ENCODE measurements at regions not wholly inside any gene's neighbourhood (a gene's known extent, or its start where the extent isn't known, plus 50 kb on each side); places are given as distances from the start of the nearest gene placed in this dataset.
"Not testable (repeated sequence)": the region's sequence is repeated elsewhere in the genome, so short reads cannot be mapped to it uniquely, and the experiment has no call there.

GRCh38 chr4:55028196-55028595 lies 97.2 kb downstream of the KDR start:
- no peak for DNase-seq

- DNase-seq: no peak
These were observed 97.8 kb downstream of the KDR start for GRCh38 chr4:55027596-55027995.

- not testable (repeated sequence) for DNase-seq
These were observed 99.9 kb downstream of the KDR start for GRCh38 chr4:55025456-55025855.

DNA sequence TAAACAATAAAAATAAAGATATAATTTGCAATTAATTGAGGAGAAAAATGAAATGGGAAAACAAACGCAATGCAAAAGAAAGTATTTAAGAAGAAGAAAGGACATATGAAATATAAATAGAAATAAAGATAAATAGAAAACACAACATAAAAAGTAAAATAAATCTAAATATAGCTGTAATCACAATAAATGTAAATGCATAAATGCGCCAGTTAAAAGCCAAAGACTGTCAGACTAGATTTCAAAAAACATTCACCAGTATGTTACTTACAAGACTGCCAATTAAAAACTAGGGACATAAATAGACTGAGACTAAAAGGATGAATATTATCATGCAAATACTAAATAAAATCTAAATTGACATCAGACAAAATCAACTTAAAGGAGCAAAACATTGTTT lies 102.4 kb downstream of the KDR start:
- no peak for DNase-seq

GRCh38 chr4:55021214-55021613 lies 104.2 kb downstream of the KDR start:
- DNase-seq: no peak

- DNase-seq: no peak
These were observed 105.3 kb downstream of the KDR start for GRCh38 chr4:55020131-55020530.

- DNase-seq: no peak
These were observed 106.4 kb downstream of the KDR start for GRCh38 chr4:55018978-55019377.

- no peak for DNase-seq
These were observed 106.9 kb downstream of the KDR start for GRCh38 chr4:55018521-55018920.

GRCh38 chr4:55017406-55017805 lies 108.0 kb downstream of the KDR start:
- DNase-seq: no peak

GRCh38 chr4:55016131-55016530 lies 109.3 kb downstream of the KDR start:
- DNase-seq: no peak

DNA sequence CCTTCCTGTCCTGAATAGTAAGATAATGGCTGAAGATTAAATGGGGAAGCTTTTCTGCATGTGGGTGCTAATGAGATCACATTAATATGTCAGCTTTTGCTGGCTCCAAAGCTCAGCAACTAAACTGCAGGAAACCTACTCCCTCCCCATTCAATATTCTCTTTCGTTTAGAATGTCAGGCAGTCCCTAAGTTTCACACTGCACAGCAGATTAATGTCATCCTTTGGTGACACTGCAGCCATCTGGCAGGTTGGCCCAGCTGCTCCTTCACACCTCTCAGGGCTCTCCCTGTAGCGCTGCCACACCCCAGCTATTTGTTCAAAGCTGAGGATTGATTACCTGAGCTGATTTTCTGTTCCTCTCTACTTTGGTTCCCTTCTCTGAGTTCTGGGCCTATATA lies 110.5 kb downstream of the KDR start:
- DNase-seq: no peak

DNA sequence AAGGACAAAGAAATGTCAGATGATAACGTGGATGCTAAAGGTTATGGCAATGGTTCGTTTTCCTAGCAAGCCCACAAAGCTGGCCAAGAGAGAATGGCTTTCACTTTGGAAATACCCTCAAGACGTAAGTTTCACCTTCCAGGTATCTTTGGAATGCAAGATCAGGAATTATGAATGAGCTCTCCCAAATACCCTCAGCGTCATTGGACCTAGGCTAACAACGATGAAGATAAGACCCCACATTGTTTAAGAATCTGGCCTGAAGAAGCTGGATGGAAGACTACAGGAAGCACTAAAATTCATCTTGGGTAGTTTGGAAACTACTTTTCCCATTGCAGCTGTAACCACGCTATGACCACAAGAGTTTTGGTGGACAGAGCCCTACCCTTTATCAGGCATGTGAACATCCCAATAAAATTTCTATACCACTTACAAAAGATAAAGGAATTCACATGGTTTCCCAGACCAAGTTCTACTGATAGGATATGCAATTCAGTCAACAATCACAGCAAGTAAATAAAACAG lies 111.9 kb downstream of the KDR start:
- DNase-seq: no peak

DNA sequence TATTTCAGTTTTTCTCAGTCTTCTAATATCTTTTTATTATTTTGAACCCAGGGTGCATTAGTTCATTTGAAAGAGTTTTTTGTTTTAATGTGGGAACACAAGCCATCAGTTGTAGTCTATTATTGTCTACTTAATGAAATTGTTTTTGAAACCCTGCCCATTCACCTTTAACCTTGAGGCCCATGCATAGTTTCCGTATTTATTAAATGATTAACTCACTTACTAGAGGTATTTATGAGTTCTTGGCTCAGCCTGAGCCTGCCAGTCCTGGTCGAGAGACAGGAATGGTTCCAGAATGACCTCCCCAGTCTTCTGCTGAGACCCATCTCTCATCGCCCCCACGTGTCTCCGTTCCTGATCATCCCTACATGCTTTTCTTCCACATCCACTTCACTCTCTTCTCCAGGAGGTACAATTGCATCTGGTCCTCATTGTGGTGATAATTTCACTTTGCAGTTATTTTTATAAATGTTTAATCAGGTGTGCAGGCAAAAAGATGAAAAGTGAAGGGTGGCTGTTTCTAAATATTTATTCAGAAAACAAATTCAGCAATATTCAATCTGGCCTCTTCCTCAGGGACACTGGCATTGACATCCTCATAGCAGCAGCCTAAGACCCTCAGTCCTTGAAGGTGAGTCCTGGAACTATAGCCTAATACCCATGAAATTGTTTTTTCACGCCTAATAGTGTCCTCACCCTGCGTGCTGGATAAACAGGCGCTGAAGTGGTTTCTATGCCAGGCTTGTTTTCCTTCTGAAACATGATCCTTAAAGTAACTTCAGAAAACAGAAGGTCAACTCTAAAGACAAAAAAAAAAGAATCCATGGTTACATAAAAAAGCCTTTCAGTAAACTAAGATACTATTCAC lies 112.8 kb downstream of the KDR start:
- DNase-seq: no peak

DNA sequence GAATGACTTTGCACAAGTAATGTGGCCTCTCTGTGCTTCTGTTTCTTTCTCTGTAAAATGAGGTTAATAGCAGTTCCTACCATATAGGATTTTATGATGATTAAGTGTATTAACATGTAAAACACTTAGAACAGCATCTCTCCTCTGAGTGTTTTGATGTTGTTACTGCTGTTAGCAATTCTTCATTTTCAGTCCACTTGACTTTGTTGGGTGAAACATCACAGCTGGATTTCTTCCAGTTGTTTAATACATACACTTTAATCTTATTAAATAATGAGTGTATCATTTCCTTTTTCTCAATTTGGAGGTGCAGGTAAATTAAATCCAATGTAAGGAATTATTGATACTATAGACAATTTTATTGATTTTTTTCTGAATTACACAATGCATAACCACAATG lies 113.6 kb downstream of the KDR start:
- no peak for DNase-seq

GRCh38 chr4:55010550-55010949 lies 114.8 kb downstream of the KDR start:
- no peak for DNase-seq

DNA sequence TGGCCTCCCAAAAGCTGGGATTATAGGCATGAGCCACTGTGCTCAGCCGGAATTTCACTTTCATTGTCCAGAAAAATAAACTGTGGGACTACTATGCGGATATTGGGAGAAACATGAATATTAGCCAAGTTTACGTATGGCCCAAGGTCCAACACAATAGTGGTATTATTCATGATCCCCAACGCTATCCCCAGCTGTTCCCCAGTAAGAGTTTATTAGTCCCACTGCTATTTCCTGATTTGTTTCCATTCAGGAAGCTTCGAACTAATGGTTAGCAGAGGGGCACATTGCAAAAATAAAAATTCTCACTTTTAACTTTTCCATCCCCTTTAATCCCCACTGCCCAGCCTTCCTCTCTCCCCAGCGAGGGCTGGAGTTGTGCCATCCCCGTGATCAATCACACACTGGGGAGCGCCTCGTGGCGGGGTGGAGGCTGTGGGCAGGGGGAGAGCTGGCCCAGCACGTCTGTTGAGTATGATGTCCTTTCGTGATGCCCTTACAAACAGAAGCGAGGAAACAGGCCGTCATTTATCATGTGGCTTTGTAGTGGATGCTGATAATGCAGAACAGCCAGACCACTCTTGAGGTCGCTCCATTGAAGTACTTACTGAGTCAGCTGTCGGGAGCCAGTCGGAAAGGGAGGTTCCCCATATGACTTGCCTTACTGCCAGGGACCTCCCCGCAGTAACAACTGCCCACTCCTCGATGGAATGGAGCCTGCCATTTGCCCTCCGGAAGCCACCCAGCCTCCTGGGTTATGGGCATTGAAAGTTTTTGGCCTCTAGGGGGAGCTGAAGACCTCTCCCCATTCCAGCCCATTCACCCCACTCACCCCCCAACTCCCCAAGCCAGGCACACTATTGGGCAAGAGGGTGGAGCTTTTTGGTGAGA lies 117.0 kb downstream of the KDR start:
- no peak for DNase-seq

DNA sequence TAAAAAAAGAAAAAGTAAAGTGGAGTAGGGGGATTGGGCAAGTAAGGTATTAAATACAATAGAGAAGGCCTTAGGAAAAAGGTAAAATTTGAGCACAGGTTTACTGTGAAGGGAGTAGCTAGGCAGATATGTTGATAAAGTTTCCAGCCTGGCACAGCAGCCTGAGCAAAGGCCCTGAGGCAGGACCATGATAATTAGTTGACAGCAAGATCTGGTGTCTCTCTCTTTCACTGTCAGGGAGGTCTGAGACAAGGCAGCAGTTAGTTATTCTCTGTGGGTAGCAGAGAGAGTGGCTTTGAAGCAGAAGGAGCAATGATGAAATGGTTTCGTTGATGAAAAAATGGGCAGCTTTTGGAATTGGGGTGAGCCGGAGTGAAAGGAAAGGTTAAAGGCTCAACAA lies 119.5 kb downstream of the KDR start:
- no peak for DNase-seq

DNA sequence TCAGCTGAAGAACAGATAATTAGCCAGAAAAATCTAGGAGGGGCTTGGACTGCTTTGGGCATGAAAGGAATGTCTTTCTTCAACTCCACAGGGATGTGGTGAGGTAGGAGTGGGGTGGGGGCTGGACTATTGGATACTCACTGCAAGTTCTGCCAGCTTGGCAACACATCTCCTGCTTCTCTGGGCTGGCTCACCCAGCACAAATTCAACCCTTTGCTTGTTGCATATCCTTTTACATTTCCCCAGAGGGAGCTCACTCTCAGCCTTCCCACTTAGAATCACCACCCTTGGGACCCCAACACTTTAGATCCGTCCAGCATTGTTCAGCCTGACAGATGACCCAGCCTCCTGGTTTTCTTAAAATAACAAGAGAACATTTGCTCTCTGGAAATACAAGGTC lies 120.6 kb downstream of the KDR start:
- DNase-seq: no peak

DNA sequence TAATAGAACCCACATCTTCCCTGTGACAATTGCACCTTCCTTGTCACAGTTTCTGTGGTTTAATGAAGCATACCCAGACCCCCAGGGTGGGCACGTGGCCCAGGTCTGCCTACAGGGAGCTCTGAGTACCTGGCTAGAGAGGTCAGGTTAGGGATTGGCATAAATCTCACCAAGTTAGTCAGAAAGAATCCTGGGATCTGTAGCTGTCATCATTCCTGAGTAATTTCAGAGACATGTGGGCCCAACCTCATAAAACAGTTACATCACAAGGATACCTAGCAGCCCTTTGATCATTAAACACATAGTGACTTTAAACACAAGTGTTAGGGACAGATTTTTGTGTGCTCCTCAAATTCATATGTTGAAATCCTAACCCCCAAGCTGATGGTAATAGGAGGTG lies 123.0 kb downstream of the KDR start:
- DNase-seq: no peak

- DNase-seq: no peak
These were observed 123.9 kb downstream of the KDR start for GRCh38 chr4:55001538-55001937.

DNA sequence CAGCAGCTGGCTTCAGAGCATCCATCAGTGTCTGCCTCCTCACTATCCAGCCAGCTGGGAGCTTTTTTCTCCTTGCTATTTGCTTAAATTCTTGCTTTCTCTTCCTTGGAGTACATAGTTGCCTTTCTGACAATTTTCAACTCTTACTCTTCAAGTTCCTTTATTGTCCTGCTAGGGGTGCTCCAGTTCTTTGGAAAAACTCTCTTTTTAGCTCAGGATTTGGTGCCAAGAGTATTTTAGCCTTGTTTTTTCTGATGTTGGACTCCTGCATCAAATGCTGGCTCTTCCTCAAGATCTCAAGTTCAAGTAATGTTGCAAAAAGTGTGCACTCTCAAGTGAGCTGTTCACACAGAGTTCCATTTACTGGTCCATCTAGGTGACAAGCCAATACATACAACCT lies 126.4 kb downstream of the KDR start:
- DNase-seq: no peak

GRCh38 chr4:54993473-54994026 lies 131.8 kb downstream of the KDR start:
- not testable (repeated sequence) for DNase-seq

- DNase-seq: no peak
These were observed 133.1 kb downstream of the KDR start for GRCh38 chr4:54992266-54992665.

DNA sequence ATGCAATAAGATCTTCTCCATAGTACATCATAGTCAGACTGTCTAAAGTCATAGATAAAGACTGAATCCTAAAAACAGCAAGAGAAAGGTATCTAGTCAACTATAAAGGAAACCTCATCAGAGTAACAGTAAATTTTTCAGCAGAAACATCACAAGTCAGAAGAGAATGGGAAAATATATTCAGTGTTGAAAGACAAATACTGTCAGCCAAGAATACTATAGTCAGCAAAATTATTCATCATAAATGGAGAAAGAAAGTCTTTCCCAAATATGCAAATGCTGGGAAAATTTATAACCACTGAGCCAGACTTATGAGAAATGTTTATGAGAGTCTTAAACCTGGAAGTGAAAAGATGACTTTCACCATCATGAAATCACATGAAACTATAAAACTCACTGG lies 136.7 kb downstream of the KDR start:
- no peak for DNase-seq
